ENCODE measurements at regions not wholly inside any gene's neighbourhood (a gene's known extent, or its start where the extent isn't known, plus 50 kb on each side); places are given as distances from the start of the nearest gene placed in this dataset.

DNA sequence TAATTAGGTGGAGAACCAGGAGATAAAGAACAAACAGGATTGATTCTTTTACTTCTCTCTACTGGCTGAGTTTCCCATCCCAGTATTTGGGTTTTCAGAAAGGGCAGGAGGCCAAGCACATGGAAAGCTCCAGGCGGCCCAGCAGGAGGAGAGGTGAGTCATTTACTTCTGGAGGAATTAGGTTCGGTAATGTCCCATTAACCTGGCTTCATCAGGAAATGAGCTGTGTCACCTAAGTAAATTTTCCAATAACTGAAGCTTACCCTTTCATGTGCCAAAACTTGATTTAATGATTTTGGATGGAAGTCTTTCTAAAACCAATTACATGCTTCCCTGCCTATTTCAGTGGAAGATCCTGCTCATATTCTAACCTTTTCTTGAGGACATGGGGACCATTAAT is 257.6 kb upstream of the USP24 start:
- no peak overlapping the region for H3K18ac ChIP-seq (ENCODE audit: low read depth in 1 of 2, low read length in 2 of 2)
- no peaks in the 10 kb centered on the region for H3K36me3 ChIP-seq (ENCODE audit: control insufficient read depth in 1 of 2, insufficient read depth in 2 of 2, low read depth in 1 of 2, low read length in 2 of 2)
- H3K27ac ChIP-seq (ENCODE audit: low read length, poor library complexity, severe bottlenecking): no peak overlapping the region
- H3K4me3 ChIP-seq (ENCODE audit: insufficient read depth in 1 of 2, low read depth in 1 of 2, low read length in 2 of 2): no peak overlapping the region
- H4K91ac ChIP-seq (ENCODE audit: low read length): no peak overlapping the region
- H2BK5ac ChIP-seq (ENCODE audit: low read depth, low read length, poor library complexity, severe bottlenecking): no peak overlapping the region
- no peak overlapping the region for H2BK12ac ChIP-seq (ENCODE audit: low read length in 2 of 2)
- no peak overlapping the region for H3K14ac ChIP-seq (ENCODE audit: low read length in 2 of 2)
- H4K8ac ChIP-seq (ENCODE audit: low read length): no peak overlapping the region
- H3K27me3 ChIP-seq (ENCODE audit: control insufficient read depth in 1 of 2, insufficient read depth in 1 of 2, low read length in 2 of 2): no peaks in the 10 kb centered on the region
- no peak overlapping the region for H2AFZ ChIP-seq (ENCODE audit: low read depth, low read length)
- peaks cover 5% of the 10 kb centered on the region for H3K4me1 ChIP-seq (ENCODE audit: control insufficient read depth, insufficient read depth, low read depth, low read length)
- H3K4ac ChIP-seq (ENCODE audit: low read depth in 1 of 2, low read length in 2 of 2): no peak overlapping the region
- H3K9ac ChIP-seq (ENCODE audit: low read length): peak overlapping the region; percentile 50
- no peak overlapping the region for H3K23ac ChIP-seq (ENCODE audit: low read length in 2 of 2)
- no peak overlapping the region for H3K4me2 ChIP-seq (ENCODE audit: low read length, poor library complexity, severe bottlenecking)
- H2AK5ac ChIP-seq (ENCODE audit: low read length, severe bottlenecking): no peak overlapping the region
- DNase-seq: no peak
- H3K9me3 ChIP-seq (ENCODE audit: control insufficient read depth, low read length): no peaks in the 10 kb centered on the region
- H2BK15ac ChIP-seq (ENCODE audit: low read depth, poor library complexity, severe bottlenecking): no peak overlapping the region
- no peak overlapping the region for H2BK120ac ChIP-seq (ENCODE audit: low read depth, low read length)
- 45% methylated on average over 2 of the region's 2 CpGs for WGBS
- no peaks in the 10 kb centered on the region for H3K79me1 ChIP-seq (replicated peaks; ENCODE audit: low read length, poor library complexity, severe bottlenecking)

DNA sequence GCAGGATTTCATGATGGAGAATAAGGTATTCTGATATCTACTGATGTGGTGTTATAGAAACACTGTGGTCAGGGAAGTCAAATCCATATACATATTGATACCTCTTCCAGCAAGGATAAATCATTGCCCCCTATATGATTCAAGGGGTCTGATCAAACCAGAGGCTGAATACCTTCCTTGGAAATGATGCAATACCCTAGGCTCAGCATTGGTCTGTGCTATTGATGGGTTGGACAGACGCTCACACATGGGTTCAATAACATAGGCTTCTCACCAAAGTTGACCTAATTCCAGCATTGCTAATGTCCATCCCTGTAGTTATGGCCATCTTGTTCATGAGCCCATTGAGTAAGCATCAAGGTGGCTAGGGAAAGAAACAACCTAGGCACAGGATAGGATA is 257.0 kb upstream of the USP24 start:
- no peak overlapping the region for H4K8ac ChIP-seq (ENCODE audit: low read length)
- H3K4me2 ChIP-seq (ENCODE audit: low read length, poor library complexity, severe bottlenecking): no peak overlapping the region
- no peak overlapping the region for H3K23ac ChIP-seq (ENCODE audit: low read length in 2 of 2)
- H3K4me1 ChIP-seq (ENCODE audit: control insufficient read depth, insufficient read depth, low read depth, low read length): peaks cover 5% of the 10 kb centered on the region
- H3K14ac ChIP-seq (ENCODE audit: low read length in 2 of 2): no peak overlapping the region
- 100% methylated on average over 1 of the region's 1 CpG for WGBS
- no peak for DNase-seq
- no peak overlapping the region for H3K27ac ChIP-seq (ENCODE audit: low read length, poor library complexity, severe bottlenecking)
- no peak overlapping the region for H2BK120ac ChIP-seq (ENCODE audit: low read depth, low read length)
- H2BK15ac ChIP-seq (ENCODE audit: low read depth, poor library complexity, severe bottlenecking): no peak overlapping the region
- no peak overlapping the region for H3K4ac ChIP-seq (ENCODE audit: low read depth in 1 of 2, low read length in 2 of 2)
- H2AK5ac ChIP-seq (ENCODE audit: low read length, severe bottlenecking): no peak overlapping the region
- no peak overlapping the region for H2AFZ ChIP-seq (ENCODE audit: low read depth, low read length)
- no peaks in the 10 kb centered on the region for H3K79me1 ChIP-seq (replicated peaks; ENCODE audit: low read length, poor library complexity, severe bottlenecking)
- no peaks in the 10 kb centered on the region for H3K9me3 ChIP-seq (ENCODE audit: control insufficient read depth, low read length)
- no peak overlapping the region for H3K18ac ChIP-seq (ENCODE audit: low read depth in 1 of 2, low read length in 2 of 2)
- no peak overlapping the region for H3K9ac ChIP-seq (ENCODE audit: low read length)
- H2BK5ac ChIP-seq (ENCODE audit: low read depth, low read length, poor library complexity, severe bottlenecking): no peak overlapping the region
- H3K27me3 ChIP-seq (ENCODE audit: control insufficient read depth in 1 of 2, insufficient read depth in 1 of 2, low read length in 2 of 2): no peaks in the 10 kb centered on the region
- H3K4me3 ChIP-seq (ENCODE audit: insufficient read depth in 1 of 2, low read depth in 1 of 2, low read length in 2 of 2): no peak overlapping the region
- H2BK12ac ChIP-seq (ENCODE audit: low read length in 2 of 2): no peak overlapping the region
- no peak overlapping the region for H4K91ac ChIP-seq (ENCODE audit: low read length)
- no peaks in the 10 kb centered on the region for H3K36me3 ChIP-seq (ENCODE audit: control insufficient read depth in 1 of 2, insufficient read depth in 2 of 2, low read depth in 1 of 2, low read length in 2 of 2)

DNA sequence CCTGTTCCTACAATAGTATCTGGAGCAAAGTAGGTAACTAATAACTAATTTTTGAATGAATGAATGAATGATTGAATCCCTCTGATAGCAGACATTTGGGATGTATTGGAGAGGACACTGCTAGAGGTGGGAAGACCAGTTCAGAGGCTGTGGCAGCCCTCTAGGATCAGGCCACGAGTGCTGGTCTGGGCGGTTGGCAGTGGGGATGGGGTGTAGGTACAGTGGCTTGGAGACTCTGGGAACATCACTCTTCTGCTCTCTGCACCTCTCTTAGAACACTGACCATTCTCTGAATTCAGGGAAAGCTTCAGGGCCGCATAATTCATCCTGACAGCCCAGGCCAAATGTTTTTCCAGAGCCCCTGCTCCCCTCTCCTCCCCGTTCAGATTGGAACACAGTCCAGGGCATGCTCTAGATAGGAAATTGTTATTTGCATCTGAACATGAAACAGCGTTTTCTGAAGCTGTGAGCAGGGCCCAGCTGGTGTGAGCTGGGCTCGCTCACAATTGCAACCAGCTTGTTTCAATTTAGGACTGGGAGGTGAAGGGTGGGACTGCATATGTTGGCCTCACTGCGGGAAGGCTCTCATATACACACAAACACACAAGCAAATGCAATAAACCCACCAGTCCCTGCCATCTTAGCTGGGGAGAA is 253.1 kb upstream of the USP24 start:
- no peak overlapping the region for H3K4me3 ChIP-seq (ENCODE audit: insufficient read depth in 1 of 2, low read depth in 1 of 2, low read length in 2 of 2)
- WGBS: 78% methylated on average over 5 of the region's 7 CpGs
- no peak overlapping the region for H3K23ac ChIP-seq (ENCODE audit: low read length in 2 of 2)
- no peak overlapping the region for H2AK5ac ChIP-seq (ENCODE audit: low read length, severe bottlenecking)
- H2BK12ac ChIP-seq (ENCODE audit: low read length in 2 of 2): no peak overlapping the region
- no peak overlapping the region for H2BK15ac ChIP-seq (ENCODE audit: low read depth, poor library complexity, severe bottlenecking)
- H3K18ac ChIP-seq (ENCODE audit: low read depth in 1 of 2, low read length in 2 of 2): peak overlapping the region; percentile 9 to 58
- no peak overlapping the region for H3K14ac ChIP-seq (ENCODE audit: low read length in 2 of 2)
- H3K4me2 ChIP-seq (ENCODE audit: low read length, poor library complexity, severe bottlenecking): no peak overlapping the region
- H4K8ac ChIP-seq (ENCODE audit: low read length): no peak overlapping the region
- no peaks in the 10 kb centered on the region for H3K9me3 ChIP-seq (ENCODE audit: control insufficient read depth, low read length)
- H2BK5ac ChIP-seq (ENCODE audit: low read depth, low read length, poor library complexity, severe bottlenecking): no peak overlapping the region
- H3K9ac ChIP-seq (ENCODE audit: low read length): peak overlapping the region; percentile 74
- no peaks in the 10 kb centered on the region for H3K4me1 ChIP-seq (ENCODE audit: control insufficient read depth, insufficient read depth, low read depth, low read length)
- H3K36me3 ChIP-seq (ENCODE audit: control insufficient read depth in 1 of 2, insufficient read depth in 2 of 2, low read depth in 1 of 2, low read length in 2 of 2): no peaks in the 10 kb centered on the region
- H2BK120ac ChIP-seq (ENCODE audit: low read depth, low read length): no peak overlapping the region
- peak overlapping the region; percentile 65 for H2AFZ ChIP-seq (ENCODE audit: low read depth, low read length)
- H3K27me3 ChIP-seq (ENCODE audit: control insufficient read depth in 1 of 2, insufficient read depth in 1 of 2, low read length in 2 of 2): no peaks in the 10 kb centered on the region
- no peak for DNase-seq
- no peaks in the 10 kb centered on the region for H3K79me1 ChIP-seq (replicated peaks; ENCODE audit: low read length, poor library complexity, severe bottlenecking)
- no peak overlapping the region for H3K4ac ChIP-seq (ENCODE audit: low read depth in 1 of 2, low read length in 2 of 2)
- H3K27ac ChIP-seq (ENCODE audit: low read length, poor library complexity, severe bottlenecking): no peak overlapping the region
- no peak overlapping the region for H4K91ac ChIP-seq (ENCODE audit: low read length)

DNA sequence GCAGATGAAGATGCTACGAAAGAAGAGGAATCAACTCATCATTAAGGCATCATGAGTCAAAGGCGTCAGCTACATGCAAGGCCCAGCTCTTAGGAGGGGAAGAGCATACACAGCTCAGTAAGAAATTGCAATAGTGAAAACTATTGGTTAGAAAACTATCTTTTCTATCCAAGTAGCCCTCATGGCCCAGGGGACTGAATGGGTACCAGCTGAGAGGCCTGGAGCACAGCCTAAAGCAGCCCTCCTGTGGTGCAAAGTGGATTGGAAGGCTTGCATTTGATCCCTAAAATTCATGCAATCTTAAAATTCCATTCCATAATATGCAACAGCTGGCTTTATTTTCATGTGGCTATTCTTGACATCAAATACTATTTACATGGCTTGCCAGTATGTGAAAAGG is 251.8 kb upstream of the USP24 start:
- no peak overlapping the region for H2BK15ac ChIP-seq (ENCODE audit: low read depth, poor library complexity, severe bottlenecking)
- H3K4me2 ChIP-seq (ENCODE audit: low read length, poor library complexity, severe bottlenecking): no peak overlapping the region
- H3K23ac ChIP-seq (ENCODE audit: low read length in 2 of 2): no peak overlapping the region
- H4K91ac ChIP-seq (ENCODE audit: low read length): no peak overlapping the region
- H3K14ac ChIP-seq (ENCODE audit: low read length in 2 of 2): no peak overlapping the region
- H3K36me3 ChIP-seq (ENCODE audit: control insufficient read depth in 1 of 2, insufficient read depth in 2 of 2, low read depth in 1 of 2, low read length in 2 of 2): no peaks in the 10 kb centered on the region
- no peaks in the 10 kb centered on the region for H3K4me1 ChIP-seq (ENCODE audit: control insufficient read depth, insufficient read depth, low read depth, low read length)
- no peak overlapping the region for H2AK5ac ChIP-seq (ENCODE audit: low read length, severe bottlenecking)
- H3K79me1 ChIP-seq (replicated peaks; ENCODE audit: low read length, poor library complexity, severe bottlenecking): no peaks in the 10 kb centered on the region
- H2BK12ac ChIP-seq (ENCODE audit: low read length in 2 of 2): no peak overlapping the region
- H3K9me3 ChIP-seq (ENCODE audit: control insufficient read depth, low read length): no peaks in the 10 kb centered on the region
- WGBS: 92% methylated on average over 2 of the region's 2 CpGs
- peak overlapping the region; percentile 11 for H3K9ac ChIP-seq (ENCODE audit: low read length)
- no peak overlapping the region for H3K18ac ChIP-seq (ENCODE audit: low read depth in 1 of 2, low read length in 2 of 2)
- H3K4me3 ChIP-seq (ENCODE audit: insufficient read depth in 1 of 2, low read depth in 1 of 2, low read length in 2 of 2): no peak overlapping the region
- no peak overlapping the region for H4K8ac ChIP-seq (ENCODE audit: low read length)
- no peak overlapping the region for H3K4ac ChIP-seq (ENCODE audit: low read depth in 1 of 2, low read length in 2 of 2)
- no peak overlapping the region for H2AFZ ChIP-seq (ENCODE audit: low read depth, low read length)
- no peak overlapping the region for H2BK120ac ChIP-seq (ENCODE audit: low read depth, low read length)
- no peak overlapping the region for H3K27ac ChIP-seq (ENCODE audit: low read length, poor library complexity, severe bottlenecking)
- H2BK5ac ChIP-seq (ENCODE audit: low read depth, low read length, poor library complexity, severe bottlenecking): no peak overlapping the region
- DNase-seq: no peak
- H3K27me3 ChIP-seq (ENCODE audit: control insufficient read depth in 1 of 2, insufficient read depth in 1 of 2, low read length in 2 of 2): no peaks in the 10 kb centered on the region
